Stimulated activated effector memory CD8-positive, alpha-beta T cell treated with anti-CD3 and anti-CD28 coated beads, Interleukin-12 subunit alpha, Interleukin-12 subunit beta, amount 100 ng/mL, for 72 hours (primary cell): ENCODE measurements at regions not wholly inside any gene's neighbourhood (a gene's known extent, or its start where the extent isn't known, plus 50 kb on each side); places are given as distances from the start of the nearest gene placed in this dataset.

Experiments used
- ATAC-seq: fragments of 150-1000 bp; cut with Tn5 transposase; 2 replicates; pipeline ENCODE4 v1.10.0; 2021
- DNase-seq, 2 donors: peaks; one replicate each; pipeline ENCODE4 v3.0.0; 2021 to 2022; ENCODE audit warnings: low spot score in 2 of 2
- H3K27ac Mint-ChIP-seq: one replicate; pipeline ENCODE4 v1.8.0; 2022; ENCODE audit warnings: mild to moderate bottlenecking, mixed read lengths
- H3K36me3 Mint-ChIP-seq: one replicate; pipeline ENCODE4 v1.8.0; 2022; ENCODE audit warnings: mild to moderate bottlenecking, mixed read lengths
- H3K4me1 Mint-ChIP-seq: one replicate; pipeline ENCODE4 v1.8.0; 2022; ENCODE audit warnings: mixed read lengths
- H3K4me3 Mint-ChIP-seq: one replicate; pipeline ENCODE4 v1.8.0; 2022; ENCODE audit warnings: mild to moderate bottlenecking, mixed read lengths
- H3K9me3 Mint-ChIP-seq: one replicate; pipeline ENCODE4 v1.8.0; 2022; ENCODE audit warnings: mixed read lengths

DNA sequence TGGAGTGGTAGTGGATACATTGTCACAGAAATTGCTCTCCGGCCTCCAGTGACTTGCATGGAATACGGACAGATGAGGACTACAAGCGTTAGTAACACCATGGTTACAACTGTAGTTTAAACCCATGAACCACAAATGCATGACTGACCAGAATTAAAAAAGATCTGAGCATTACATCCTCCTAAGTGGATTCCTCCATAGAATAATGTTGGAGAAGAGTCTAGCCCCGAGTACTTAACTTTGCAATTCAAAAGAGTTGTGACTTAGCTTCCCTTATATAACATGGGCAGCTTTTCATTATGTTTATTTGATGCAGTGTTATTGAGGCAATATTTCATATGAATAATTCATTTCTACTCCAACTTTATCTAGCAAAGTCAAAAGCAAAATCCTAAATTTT is 457.2 kb upstream of the TMPO start:
- Mint-ChIP-seq H3K27ac (no peak overlapping the region), H3K36me3 (no peaks in the 10 kb centered on the region), H3K9me3 (no peaks in the 10 kb centered on the region), H3K4me3 (no peak overlapping the region), H3K4me1 (no peaks in the 10 kb centered on the region)
- no peak for ATAC-seq
- no peak for DNase-seq

DNA sequence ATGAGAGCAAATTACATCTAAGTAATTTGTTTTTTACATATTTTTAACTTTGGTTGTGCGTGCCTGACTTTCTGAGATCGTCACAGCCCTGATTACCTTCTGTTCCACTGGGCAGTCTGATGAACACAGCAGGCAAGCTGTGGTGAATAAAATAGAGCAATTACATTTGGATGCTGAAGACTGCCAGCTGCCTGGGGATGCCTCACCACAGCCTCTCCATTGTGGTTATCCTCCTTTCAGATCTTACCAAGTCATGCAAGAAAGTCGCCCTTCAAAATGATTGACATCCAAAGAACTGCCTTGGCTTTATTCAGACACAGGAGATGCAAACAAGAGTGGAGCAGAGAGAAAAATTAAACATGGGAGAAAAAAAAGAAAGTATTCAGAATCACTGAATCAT is 456.6 kb upstream of the TMPO start:
- Mint-ChIP-seq H3K36me3 (no peaks in the 10 kb centered on the region), H3K4me3 (no peak overlapping the region), H3K4me1 (no peaks in the 10 kb centered on the region), H3K27ac (no peak overlapping the region), H3K9me3 (no peaks in the 10 kb centered on the region)
- no peak for DNase-seq
- no peak for ATAC-seq

DNA sequence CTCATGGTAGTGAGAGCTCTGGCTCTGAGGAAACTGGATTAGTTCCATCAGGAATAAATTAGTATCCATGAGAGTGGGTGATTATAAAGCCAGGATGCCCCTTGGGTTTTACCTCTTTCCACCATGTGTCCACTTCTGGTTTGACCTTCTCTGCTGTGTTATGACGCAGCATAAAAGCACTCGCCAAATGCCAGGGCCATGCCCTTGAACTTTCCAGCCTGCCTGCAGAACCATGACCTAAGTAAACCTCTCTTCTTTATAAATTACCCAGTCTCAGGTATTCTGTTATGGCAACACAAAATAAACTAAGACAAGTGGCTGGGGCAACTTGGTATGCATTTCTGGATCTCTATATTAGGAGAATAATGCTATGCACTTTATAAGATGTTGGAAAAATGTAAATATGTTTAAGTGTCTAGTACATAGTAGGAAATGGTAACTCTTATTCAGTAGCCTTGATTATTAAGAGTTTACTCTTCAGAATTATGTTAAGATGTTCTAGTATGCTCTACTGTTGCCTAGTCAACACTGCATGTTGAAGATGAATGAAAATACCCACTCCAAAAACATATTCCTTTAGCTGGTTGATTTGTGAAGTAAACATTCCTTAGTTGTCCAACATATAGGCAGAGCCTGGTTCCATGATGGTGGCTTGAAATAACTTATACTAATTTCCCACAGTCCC is 455.6 kb upstream of the TMPO start:
- H3K4me1 Mint-ChIP-seq = no peaks in the 10 kb centered on the region
- no peaks in the 10 kb centered on the region for H3K9me3 Mint-ChIP-seq
- no peak overlapping the region for H3K4me3 Mint-ChIP-seq
- no peak overlapping the region for H3K27ac Mint-ChIP-seq
- DNase-seq (no peak), ATAC-seq (no peak)
- H3K36me3 Mint-ChIP-seq = no peaks in the 10 kb centered on the region

DNA sequence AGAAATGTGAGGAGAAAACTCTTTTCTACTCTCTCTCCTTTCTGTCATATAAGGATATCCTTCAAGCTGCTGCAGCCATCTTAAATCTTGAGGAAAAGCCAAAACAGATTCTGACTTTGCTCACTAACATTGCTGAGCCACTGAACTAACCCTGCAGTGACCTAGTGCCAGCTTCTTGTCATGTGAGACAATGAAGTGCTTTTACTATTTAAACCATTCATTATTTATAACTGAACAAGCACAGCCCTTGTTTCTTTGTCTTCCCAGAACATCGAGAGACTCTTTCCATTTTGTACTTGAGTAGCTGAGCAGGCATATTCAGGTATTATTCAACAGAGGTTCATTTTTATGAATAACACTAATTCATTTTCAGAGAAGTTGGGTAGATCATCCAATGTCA is 455.0 kb upstream of the TMPO start:
- no peak overlapping the region for H3K27ac Mint-ChIP-seq

DNA sequence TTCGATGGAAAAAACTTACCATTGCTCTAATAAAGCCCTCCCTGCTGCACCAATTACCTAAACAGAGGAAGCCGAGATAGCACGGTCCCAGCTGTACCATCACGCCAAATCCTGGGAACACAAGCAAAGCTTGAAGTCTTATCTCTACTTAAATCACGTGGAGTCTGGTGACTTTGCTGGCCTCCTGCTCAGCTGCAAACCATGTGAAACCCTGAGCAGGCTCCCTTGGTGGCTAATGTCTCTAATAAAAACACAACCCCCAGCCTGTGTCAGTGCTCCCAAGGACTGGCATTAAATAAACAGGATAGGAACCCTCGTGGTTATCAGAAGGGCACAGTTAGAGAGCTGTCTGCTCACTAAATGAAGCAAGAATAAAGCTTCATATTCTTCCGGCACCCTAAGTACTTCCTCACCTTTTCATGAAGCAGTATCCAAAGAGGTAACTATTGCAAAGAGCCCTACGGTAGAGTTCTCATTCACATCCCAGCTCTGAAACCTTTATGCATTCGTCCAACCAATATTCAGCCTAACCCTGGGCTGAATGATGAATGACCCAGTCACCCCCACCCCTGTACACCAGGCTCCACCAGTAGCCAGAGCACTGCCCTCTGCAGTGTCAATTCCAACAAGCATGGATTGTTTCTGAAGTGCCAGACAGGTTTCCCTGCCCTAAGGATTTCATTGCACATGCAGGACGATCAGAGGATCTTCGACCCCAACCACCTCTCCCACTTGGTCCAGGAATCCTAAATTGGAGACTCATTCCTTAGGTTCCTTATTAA is 452.7 kb upstream of the TMPO start:
- no peak overlapping the region for H3K27ac Mint-ChIP-seq
- no peak for ATAC-seq
- no peaks in the 10 kb centered on the region for H3K36me3 Mint-ChIP-seq

More for the DNA sequence above, 455.0 kb upstream of the TMPO start:
- DNase-seq (no peak), ATAC-seq (no peak)
- H3K4me1 Mint-ChIP-seq = no peaks in the 10 kb centered on the region
- no peaks in the 10 kb centered on the region for H3K9me3 Mint-ChIP-seq
- no peaks in the 10 kb centered on the region for H3K36me3 Mint-ChIP-seq
- no peak overlapping the region for H3K4me3 Mint-ChIP-seq

DNA sequence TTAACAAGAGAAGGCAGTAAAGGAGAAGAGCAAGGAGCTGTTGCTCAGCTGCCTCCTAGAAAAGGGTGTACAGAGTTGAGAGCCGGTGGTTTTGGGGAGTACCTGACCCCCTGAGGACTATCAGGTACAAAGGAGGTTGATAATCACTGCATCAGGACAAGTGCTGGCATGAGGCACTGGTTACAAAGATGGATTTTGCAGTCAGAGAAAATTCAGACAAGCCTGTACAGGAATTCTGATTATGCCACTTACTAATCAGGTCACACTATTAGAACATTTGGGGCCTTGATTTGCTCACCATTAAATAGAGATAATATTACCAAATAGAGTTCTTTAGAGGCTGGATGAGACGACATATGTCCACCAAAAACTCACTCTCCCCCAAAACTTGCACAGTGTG is 450.9 kb upstream of the TMPO start:
- Mint-ChIP-seq H3K27ac (no peak overlapping the region), H3K9me3 (no peaks in the 10 kb centered on the region), H3K4me3 (no peak overlapping the region), H3K36me3 (no peaks in the 10 kb centered on the region), H3K4me1 (no peaks in the 10 kb centered on the region)
- ATAC-seq = no peak
- DNase-seq = no peak

More for the DNA sequence above, 452.7 kb upstream of the TMPO start:
- H3K9me3 Mint-ChIP-seq = no peaks in the 10 kb centered on the region
- DNase-seq = no peak
- H3K4me1 Mint-ChIP-seq = no peaks in the 10 kb centered on the region
- H3K4me3 Mint-ChIP-seq = no peak overlapping the region

DNA sequence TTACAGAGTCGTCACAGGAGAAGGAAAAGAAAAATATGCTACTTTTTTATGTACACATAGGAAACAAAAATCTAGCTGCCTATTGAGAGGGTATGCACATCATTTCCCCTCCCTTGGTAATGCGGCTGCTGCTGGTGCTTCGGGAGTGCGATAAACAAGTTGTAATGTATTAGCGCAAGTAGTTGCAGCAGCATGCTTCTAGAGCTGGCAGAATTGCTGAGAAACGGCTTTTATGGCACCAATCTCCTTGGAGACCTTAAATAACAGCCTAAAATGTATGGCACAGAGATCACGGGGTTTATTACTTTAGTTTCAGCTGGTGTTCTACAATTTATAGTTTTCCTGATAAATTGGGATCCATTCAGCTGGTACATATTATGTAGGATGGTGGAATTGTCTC is 447.6 kb upstream of the TMPO start:
- no peak overlapping the region for H3K27ac Mint-ChIP-seq
- no peak for ATAC-seq
- no peak for DNase-seq
- no peaks in the 10 kb centered on the region for H3K4me1 Mint-ChIP-seq
- H3K4me3 Mint-ChIP-seq = no peak overlapping the region
- peaks cover 3% of the 10 kb centered on the region for H3K9me3 Mint-ChIP-seq
- H3K36me3 Mint-ChIP-seq = no peaks in the 10 kb centered on the region

DNA sequence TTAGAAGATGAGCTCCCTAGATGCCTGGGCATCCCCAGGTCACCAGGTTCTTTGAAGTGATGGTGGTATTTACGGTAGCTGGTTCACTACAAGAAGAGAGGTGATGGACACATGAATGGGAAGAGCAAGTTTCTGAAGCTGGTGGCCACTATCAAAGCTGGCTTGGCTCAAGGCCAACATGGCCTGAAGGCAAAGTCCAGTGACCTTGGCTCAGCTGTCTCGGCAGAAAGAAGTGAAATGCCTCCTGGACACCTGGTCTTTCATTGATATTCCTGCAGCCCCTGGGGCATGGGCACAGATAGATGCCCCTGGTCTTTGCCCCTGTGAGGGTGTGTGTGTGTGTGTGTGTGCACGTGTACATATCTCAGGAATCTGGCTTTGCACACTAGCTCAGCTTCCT is 441.8 kb upstream of the TMPO start:
- H3K4me1 Mint-ChIP-seq = no peaks in the 10 kb centered on the region
- H3K9me3 Mint-ChIP-seq = peaks cover 3% of the 10 kb centered on the region
- H3K27ac Mint-ChIP-seq = no peak overlapping the region
- no peaks in the 10 kb centered on the region for H3K36me3 Mint-ChIP-seq
- DNase-seq = no peak
- no peak overlapping the region for H3K4me3 Mint-ChIP-seq
- ATAC-seq = no peak

DNA sequence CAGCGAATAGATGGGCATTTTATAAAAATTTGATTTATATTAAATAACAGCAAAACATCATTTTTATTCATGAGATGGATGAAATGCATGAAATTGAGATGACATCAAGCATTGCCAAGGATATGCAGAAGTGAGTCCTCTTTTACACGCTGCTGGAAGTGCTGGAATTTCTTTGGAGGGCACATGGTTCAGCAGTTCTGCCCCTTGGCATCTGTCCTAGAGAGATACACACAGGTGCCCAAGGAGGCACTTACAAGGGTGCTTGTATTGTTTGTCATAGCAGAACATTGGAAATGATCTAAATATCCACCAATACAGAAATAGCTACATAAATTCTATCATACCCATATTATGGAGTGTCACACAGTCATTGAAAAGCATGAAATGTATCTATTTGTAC is 441.1 kb upstream of the TMPO start:
- Mint-ChIP-seq H3K36me3 (no peaks in the 10 kb centered on the region), H3K4me3 (no peak overlapping the region), H3K4me1 (no peaks in the 10 kb centered on the region), H3K9me3 (peaks cover 3% of the 10 kb centered on the region), H3K27ac (no peak overlapping the region)
- no peak for ATAC-seq
- no peak for DNase-seq

DNA sequence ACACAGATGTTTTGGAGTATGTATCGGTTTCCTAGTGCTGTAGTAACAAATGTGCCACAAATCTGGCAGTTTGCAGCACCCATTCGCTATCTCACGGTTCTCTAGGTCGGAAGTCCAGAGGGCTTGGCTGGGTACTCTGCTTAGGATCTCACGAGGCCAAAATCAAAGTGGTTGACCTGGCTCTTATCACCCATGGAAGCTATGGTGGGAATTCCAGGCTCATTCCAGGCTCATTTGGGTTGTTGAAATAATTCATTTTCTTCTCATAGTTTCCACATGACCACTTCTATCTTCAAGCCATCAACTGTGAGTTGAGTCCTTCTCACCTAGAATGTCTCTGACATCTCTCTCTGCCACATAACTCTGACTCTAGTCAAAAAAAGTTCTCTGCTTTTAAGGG is 431.0 kb upstream of the TMPO start:
- Mint-ChIP-seq H3K4me1 (no peaks in the 10 kb centered on the region), H3K27ac (no peak overlapping the region), H3K36me3 (no peaks in the 10 kb centered on the region), H3K9me3 (peaks cover 6% of the 10 kb centered on the region), H3K4me3 (no peak overlapping the region)
- ATAC-seq (no peak), DNase-seq (no peak)

DNA sequence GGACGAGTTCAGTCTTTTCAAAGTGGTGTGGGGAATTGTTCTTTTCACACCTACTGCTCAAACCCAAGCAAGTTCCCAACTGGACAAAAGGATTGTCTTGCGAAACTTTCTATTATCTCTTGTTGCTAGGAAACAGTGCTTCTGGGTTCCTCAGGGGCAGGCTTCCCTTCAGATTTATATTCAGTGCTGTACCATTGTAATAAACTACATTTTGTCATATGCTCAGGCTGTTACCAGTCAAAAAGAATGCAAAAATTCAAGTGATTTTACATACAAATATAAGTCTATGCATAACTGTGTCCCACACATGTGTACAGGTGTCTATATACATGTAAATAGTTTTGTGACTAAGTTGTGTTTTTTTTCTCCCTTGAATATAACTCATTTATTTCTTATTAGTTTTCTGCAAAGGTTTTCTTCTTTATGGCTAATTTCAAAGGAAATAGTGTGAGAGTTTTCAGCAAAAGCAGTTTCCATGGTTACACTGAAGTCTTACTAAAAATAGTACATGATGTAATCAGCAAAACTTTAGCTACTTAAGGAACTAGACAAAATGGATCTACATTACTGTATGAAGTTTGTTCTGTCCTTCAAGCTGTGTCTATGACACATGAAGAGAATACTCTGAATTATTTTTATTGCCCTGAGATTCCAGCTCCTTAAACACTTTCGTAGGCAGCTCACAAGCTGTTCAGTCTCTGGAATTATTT is 430.2 kb upstream of the TMPO start:
- Mint-ChIP-seq H3K36me3 (no peaks in the 10 kb centered on the region), H3K4me3 (no peak overlapping the region), H3K9me3 (peaks cover 6% of the 10 kb centered on the region), H3K27ac (no peak overlapping the region), H3K4me1 (no peaks in the 10 kb centered on the region)
- DNase-seq = no peak
- ATAC-seq = no peak

DNA sequence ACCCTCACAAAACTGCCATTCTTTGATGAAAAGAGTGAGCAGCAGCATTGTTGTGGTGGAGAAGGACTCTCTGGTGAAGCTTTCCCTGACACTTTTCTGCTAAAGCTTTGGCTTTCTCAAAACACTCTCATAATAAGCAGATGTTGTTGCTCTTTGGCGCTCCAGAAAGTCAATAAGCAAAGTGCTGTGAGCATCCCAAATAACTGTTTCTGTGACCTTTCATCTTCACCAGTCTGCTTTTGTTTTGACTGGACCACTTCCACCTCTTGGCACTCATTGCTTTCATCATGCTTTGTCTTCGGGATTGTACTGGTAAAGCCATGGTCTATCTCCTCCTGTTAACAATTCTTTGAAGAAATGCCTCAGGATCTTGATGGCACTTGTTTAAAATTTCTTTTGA is 424.7 kb upstream of the TMPO start:
- Mint-ChIP-seq H3K36me3 (no peaks in the 10 kb centered on the region), H3K4me1 (no peaks in the 10 kb centered on the region), H3K27ac (no peak overlapping the region), H3K9me3 (no peaks in the 10 kb centered on the region), H3K4me3 (no peak overlapping the region)
- DNase-seq (no peak), ATAC-seq (no peak)

DNA sequence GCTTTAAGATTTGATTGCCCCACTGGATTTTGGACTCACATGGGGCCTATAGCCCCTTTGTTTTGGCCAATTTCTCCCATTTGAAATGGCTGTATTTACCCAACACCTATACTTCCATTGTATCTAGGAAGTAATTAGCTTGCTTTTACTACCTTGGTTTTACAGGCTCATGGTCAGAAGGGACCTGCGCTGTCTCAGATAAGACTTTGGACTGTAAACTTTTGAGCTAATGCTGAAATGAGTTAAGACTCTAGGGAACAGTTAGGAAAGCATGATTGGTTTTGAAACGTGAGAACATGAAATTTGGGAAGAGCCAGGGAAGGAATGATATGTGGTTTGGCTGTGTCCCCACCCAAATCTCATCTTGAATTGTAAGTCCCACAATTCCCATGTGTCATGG is 419.0 kb upstream of the TMPO start:
- DNase-seq (no peak), ATAC-seq (no peak)
- Mint-ChIP-seq H3K27ac (no peak overlapping the region), H3K36me3 (no peaks in the 10 kb centered on the region), H3K4me3 (no peak overlapping the region), H3K9me3 (no peaks in the 10 kb centered on the region), H3K4me1 (no peaks in the 10 kb centered on the region)

DNA sequence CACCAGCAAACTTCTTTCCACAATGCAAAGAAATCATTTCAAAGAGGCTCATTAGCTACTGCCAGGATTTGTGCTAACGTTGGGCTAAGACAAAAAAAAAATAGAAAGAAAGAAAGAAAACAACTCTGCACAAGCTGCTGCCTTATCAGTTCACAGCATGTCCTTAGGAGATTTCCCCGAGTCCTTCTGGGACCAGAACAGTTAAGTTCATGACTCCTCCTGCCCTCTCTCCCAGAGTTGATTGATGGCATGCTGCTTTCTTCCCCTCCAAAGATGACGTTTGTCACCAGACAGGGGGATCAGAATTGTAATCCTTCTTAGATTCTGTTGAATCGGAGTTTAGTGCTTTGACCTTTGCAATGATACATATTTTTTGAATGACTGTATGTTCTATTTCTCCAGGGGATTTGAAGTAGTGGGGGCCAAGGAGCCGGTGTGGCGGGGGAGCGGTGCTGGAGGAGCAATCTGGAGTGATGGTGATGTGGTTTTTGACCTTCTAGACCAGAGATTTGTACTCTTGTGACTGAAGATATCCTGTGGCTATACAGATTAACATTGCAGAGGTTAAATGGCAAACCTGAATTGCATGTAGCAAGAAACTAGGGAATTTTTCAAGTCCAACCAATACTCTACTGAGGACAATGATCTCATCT is 409.2 kb upstream of the TMPO start:
- H3K4me1 Mint-ChIP-seq = no peaks in the 10 kb centered on the region
- no peak for DNase-seq
- H3K4me3 Mint-ChIP-seq = no peak overlapping the region
- H3K36me3 Mint-ChIP-seq = no peaks in the 10 kb centered on the region
- no peak for ATAC-seq
- no peaks in the 10 kb centered on the region for H3K9me3 Mint-ChIP-seq
- no peak overlapping the region for H3K27ac Mint-ChIP-seq

DNA sequence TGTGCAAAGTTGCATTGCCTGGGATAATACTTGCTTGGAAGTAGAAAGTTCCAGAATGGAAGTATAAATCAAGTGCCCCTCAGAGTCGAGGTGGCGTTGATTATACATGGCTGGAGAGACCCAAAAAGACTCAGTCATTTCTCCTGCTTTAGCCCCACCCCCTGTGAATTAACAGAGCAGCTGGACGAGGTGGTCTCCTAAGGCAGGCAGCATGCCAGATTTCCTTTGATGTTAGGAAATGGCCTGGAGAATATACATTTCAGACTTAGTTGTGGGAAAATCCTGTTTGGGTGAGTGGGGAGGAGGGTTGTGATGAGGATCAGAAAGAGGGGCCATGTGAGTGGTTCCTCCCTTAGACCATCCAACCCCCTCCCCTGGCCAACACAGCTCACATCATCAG is 406.1 kb upstream of the TMPO start:
- Mint-ChIP-seq H3K36me3 (no peaks in the 10 kb centered on the region), H3K4me1 (no peaks in the 10 kb centered on the region), H3K27ac (no peak overlapping the region), H3K9me3 (no peaks in the 10 kb centered on the region), H3K4me3 (no peak overlapping the region)
- ATAC-seq (no peak), DNase-seq (no peak)
